ENCODE measurements at regions not wholly inside any gene's neighbourhood (a gene's known extent, or its start where the extent isn't known, plus 50 kb on each side); places are given as distances from the start of the nearest gene placed in this dataset.

DNA sequence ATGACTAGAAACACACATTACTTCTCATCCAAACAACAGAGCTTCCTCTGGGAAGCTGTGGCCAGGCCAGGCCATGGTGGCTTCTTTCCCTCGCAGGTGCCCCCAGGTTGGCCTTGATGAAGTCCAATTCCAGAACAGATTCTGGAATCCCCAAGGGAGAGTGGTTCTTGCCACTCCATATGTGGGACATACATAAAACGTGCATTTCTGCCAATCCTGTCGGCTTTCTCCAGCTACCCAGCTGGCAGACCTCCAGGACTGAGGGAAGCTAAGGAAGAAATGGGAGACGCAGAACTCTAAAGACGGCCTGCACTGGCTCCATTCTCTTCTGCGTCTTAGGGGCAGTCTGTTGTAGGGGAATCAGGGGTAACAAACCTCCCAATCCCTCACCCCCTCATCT lies 219.2 kb upstream of the CDH5 start (continued):
- TF ChIP-seq CTBP2 (IDR thresholded peaks at IDR 0.05; ENCODE audit: borderline replicate concordance, insufficient read depth, insufficient read length, low read length), result no peak

Data from H1 (cell line).